T-helper 2 cell treated with Interferon-gamma antibody and Interleukin-4, amounts not matched to agents 100 ng/mL and 5 ng/mL, for 36 hours (primary cell): ENCODE measurements at regions not wholly inside any gene's neighbourhood (a gene's known extent, or its start where the extent isn't known, plus 50 kb on each side); places are given as distances from the start of the nearest gene placed in this dataset.
"Not testable (repeated sequence)": the region's sequence is repeated elsewhere in the genome, so short reads cannot be mapped to it uniquely, and the experiment has no call there.

Experiments
- intact Hi-C: fragments of 100-400 bp; cut with micrococcal nuclease; formaldehyde crosslinking; loops from one replicate; pipeline ENCODE4 v1.15.1; 2023

- intact Hi-C loops = no loop called here
Observed at GRCh38 chr6:11894212-11894611, 115.6 kb upstream of the ADTRP start.

- intact Hi-C loops = no loop called here
Observed at GRCh38 chr6:11891547-11891946, 112.9 kb upstream of the ADTRP start.

- intact Hi-C loops = no loop called here
Observed at GRCh38 chr6:11890849-11891248, 112.2 kb upstream of the ADTRP start.

- intact Hi-C loops = no loop called here
Observed at GRCh38 chr6:11890209-11890608, 111.6 kb upstream of the ADTRP start.

GRCh38 chr6:11889572-11889971 lies 111.0 kb upstream of the ADTRP start:
- intact Hi-C loops = no loop called here

GRCh38 chr6:11888727-11889126 lies 110.1 kb upstream of the ADTRP start:
- intact Hi-C loops = no loop called here

- intact Hi-C loops = no loop called here
Observed at GRCh38 chr6:11885159-11885558, 106.6 kb upstream of the ADTRP start.

GRCh38 chr6:11883471-11883870 lies 104.9 kb upstream of the ADTRP start:
- intact Hi-C loops = not testable (repeated sequence)

GRCh38 chr6:11880156-11880555 lies 101.6 kb upstream of the ADTRP start:
- intact Hi-C loops = not testable (repeated sequence)

- intact Hi-C loops = no loop called here
Observed at GRCh38 chr6:11878735-11879134, 100.1 kb upstream of the ADTRP start.

- intact Hi-C loops = no loop called here
Observed at GRCh38 chr6:11878029-11878428, 99.4 kb upstream of the ADTRP start.

GRCh38 chr6:11876934-11877433 lies 98.4 kb upstream of the ADTRP start:
- intact Hi-C loops = no loop called here

GRCh38 chr6:11875325-11876109 lies 96.9 kb upstream of the ADTRP start:
- intact Hi-C loops = no loop called here

GRCh38 chr6:11869672-11870340 lies 91.2 kb upstream of the ADTRP start:
- intact Hi-C loops = no loop called here

GRCh38 chr6:11868392-11868791 lies 89.8 kb upstream of the ADTRP start:
- intact Hi-C loops = no loop called here

GRCh38 chr6:11865680-11866300 lies 87.2 kb upstream of the ADTRP start:
- intact Hi-C loops = no loop called here

GRCh38 chr6:11858439-11858838 lies 79.8 kb upstream of the ADTRP start:
- intact Hi-C loops = no loop called here

GRCh38 chr6:11855743-11856142 lies 77.1 kb upstream of the ADTRP start:
- intact Hi-C loops = no loop called here

GRCh38 chr6:11854408-11855165 lies 76.0 kb upstream of the ADTRP start:
- intact Hi-C loops = no loop called here

GRCh38 chr6:11853678-11854407 lies 75.2 kb upstream of the ADTRP start:
- intact Hi-C loops = no loop called here
